ENCODE measurements at regions not wholly inside any gene's neighbourhood (a gene's known extent, or its start where the extent isn't known, plus 50 kb on each side); places are given as distances from the start of the nearest gene placed in this dataset.

DNA sequence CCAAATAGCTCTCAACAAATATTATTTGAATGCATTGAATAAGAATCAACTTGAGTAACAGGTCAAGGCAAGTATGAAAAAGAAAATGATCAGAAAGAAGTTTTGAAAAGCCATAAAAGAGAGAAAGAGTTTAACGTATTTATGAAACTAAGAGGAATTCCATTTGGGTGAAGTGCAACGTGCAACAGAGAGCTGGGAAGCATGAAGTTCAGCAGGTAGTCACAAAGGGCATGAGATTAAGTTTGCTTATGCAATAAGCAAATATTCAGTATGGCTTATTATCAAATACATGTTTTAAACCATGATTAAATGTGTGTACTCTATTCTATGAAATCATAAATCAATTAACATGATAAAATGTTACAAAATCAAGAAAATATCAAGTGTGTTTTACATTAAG lies 62.7 kb upstream of the PCDH17 start:
- TF ChIP-seq ZFX (IDR thresholded peaks at IDR 0.05) = no peak
- TF ChIP-seq, protein P1, sequence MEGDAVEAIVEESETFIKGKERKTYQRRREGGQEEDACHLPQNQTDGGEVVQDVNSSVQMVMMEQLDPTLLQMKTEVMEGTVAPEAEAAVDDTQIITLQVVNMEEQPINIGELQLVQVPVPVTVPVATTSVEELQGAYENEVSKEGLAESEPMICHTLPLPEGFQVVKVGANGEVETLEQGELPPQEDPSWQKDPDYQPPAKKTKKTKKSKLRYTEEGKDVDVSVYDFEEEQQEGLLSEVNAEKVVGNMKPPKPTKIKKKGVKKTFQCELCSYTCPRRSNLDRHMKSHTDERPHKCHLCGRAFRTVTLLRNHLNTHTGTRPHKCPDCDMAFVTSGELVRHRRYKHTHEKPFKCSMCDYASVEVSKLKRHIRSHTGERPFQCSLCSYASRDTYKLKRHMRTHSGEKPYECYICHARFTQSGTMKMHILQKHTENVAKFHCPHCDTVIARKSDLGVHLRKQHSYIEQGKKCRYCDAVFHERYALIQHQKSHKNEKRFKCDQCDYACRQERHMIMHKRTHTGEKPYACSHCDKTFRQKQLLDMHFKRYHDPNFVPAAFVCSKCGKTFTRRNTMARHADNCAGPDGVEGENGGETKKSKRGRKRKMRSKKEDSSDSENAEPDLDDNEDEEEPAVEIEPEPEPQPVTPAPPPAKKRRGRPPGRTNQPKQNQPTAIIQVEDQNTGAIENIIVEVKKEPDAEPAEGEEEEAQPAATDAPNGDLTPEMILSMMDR (conservative IDR thresholded peaks at IDR 0.05) = no peak

DNA sequence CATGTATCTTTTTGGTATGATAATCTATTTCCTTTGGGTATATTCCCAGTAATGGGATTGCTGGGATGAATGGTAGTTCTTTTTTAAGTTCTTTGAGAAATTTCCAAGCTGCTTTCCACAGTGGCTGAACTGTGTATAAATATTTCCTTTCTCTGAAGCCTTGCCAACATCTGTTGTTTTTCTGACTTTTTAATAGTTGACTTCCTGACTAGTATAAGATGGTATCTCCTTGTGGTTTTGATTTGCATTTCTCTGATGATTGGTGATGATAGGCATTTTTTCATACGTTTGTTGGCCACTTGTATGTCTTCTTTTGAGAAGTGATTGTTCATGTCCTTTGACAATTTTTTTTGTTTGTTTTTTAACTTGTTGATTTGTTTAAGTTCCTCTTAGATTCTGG lies 61.6 kb upstream of the PCDH17 start:
- TF ChIP-seq, protein P1 (conservative IDR thresholded peaks at IDR 0.05) = no peak
- no peak for TF ChIP-seq ZFX (IDR thresholded peaks at IDR 0.05)
- H3K27ac ChIP-seq = no peak overlapping the region

More for the DNA sequence above, 62.7 kb upstream of the PCDH17 start:
- H3K27ac ChIP-seq = no peak overlapping the region
